NCI-H1105 treated with DMSO at 0.1 percent for 48 hours (cell line): ENCODE measurements at regions not wholly inside any gene's neighbourhood (a gene's known extent, or its start where the extent isn't known, plus 50 kb on each side); places are given as distances from the start of the nearest gene placed in this dataset.
"Not testable (repeated sequence)": the region's sequence is repeated elsewhere in the genome, so short reads cannot be mapped to it uniquely, and the experiment has no call there.

Experiments
- DNase-seq: peaks from one replicate; lab custom pipeline; 2025; lab: John Stamatoyannopoulos, UW

DNA sequence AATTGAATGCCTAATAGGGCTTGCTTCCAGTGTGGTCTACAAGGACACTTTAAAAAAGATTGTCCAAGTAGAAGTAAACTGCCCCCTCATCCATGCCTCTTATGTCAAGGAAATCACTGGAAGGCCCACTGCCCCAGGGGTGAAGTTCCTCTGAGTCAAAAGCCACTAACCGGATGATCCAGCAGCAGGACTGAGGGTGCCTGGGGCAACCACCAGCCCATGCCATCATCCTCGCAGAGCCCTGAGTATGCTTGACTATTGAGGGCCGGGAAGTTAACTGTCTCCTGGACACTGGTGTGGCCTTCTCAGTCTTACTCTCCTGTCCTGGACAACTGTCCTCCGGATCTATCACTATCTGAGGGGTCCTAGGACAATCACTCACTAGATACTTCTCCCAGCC, 411.5 kb downstream of the TENT5A start:
- DNase-seq, result no peak

DNA sequence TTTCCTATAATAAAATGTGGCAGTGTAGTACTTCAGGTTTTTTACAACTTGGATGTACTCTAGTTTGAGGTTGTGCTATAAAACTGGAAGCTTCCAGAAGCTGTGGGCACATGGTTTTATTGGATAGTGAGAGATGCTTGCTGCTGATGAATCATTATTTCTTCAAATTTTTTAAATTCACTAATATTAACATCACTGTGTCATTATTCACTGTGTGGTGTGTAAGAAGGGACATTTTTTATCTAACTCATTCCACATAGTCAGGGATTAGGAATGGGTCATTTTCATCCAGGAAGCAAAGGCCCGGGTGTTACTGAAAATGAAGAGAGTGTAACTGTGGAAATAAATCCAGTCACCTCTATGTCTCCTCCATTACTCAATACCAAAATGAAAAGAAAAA, 421.0 kb downstream of the TENT5A start:
- no peak for DNase-seq

- DNase-seq, result no peak
Measured at GRCh38 chr6:81328700-81329099, 423.8 kb downstream of the TENT5A start.

- no peak for DNase-seq
Measured at GRCh38 chr6:81326881-81327561, 425.5 kb downstream of the TENT5A start.

- DNase-seq, result no peak
Measured at GRCh38 chr6:81309811-81310210, 442.7 kb downstream of the TENT5A start.

GRCh38 chr6:81308577-81309279, 443.8 kb downstream of the TENT5A start:
- DNase-seq, result no peak

GRCh38 chr6:81307651-81308214, 444.7 kb downstream of the TENT5A start:
- no peak for DNase-seq

- DNase-seq, result no peak
Measured at GRCh38 chr6:81304466-81304865, 448.0 kb downstream of the TENT5A start.

DNA sequence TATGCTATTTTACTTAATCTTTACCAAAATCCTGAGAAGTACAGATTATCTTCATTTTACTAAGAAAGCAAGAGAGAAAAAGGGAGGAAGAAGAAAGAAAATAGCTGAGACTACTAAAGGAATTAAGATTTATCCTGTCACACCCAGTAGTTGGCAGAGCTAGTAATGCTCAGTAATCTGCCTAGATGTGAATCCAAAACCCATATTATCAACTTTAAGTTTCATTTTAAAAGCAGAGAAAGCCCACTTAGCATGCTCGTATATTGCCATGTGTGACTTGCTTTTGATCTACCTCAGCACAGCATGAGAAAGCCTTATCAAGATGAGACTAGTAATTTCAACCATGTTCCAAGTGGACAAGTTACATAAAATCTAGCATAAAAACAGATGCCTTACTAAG, 451.5 kb downstream of the TENT5A start:
- DNase-seq, result no peak

DNA sequence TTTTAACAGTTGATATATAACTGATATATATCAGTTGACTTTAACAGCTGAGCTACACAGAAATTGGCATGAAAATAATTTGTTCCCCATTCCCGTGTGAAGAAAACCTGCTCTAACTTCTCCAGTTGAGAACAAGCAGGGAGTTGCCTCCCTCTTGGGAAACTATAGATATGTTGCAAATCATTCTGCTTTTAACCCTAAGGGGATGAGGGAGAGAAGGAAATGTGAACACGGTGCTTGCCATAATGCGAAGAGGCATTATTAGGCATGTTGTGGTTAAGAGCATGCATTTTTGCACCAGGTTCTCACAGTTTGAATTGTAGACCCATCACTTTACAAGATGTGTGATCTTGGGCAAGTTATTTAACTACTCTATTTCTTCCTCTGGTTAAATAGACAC, 453.7 kb downstream of the TENT5A start:
- DNase-seq, result no peak

DNA sequence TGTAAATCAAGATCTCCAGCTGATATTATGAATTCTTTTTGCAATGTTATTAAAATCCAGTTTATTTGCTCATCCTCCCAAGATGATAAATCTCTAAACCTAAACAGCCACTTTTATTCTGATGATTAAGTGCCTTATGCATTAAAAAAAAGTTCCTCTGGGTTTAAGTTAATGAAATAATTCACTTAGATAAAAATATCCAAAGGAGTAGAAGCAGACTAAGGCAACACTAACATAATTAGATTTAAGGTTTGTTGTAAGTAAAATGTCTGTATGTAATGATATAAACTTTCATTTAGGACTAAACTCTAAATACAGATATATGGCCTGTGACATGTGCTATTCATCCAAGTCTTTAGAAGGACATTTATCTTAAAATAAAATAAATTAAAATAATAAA, 457.2 kb downstream of the TENT5A start:
- no peak for DNase-seq

DNA sequence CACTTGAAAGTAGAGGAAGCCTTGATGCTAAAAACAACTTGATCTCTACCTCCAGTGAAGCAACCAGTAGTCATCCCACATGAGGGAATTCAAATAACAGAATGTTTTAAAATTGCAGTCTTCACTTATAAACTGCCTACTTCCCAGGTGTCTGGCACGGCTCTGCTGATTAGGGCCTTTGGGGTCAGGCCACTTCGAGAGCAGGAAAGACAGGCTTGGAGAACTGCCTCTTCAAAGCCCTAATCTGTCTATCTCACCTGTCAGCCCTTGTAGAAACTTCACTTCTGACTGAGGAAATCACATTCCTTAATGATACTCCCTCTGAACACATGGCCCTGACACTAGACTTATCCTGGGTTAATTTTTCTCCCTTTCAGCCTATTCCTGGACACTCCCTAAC, 458.6 kb downstream of the TENT5A start:
- no peak for DNase-seq

DNA sequence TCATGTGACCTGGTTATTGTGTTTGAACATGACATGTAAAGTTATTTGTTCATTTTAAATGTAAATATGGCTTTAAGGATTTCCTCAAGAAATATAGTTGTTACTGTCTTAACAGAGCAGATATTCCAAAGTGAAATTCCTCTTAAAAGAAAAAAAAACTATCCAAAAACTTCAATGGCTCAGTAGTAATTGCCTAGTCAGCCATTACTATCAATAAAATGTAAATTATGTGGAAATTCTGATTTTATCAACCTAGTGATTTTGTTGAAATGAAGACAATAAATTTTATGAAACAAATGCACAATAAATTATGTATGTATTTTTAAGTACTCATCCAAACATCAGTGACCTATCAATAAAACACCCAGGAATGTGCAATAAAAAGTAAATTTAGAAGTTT, 463.3 kb downstream of the TENT5A start:
- DNase-seq, result no peak

GRCh38 chr6:81265106-81265505, 487.4 kb downstream of the TENT5A start:
- no peak for DNase-seq

GRCh38 chr6:81263531-81264168, 488.8 kb downstream of the TENT5A start:
- DNase-seq, result no peak

DNA sequence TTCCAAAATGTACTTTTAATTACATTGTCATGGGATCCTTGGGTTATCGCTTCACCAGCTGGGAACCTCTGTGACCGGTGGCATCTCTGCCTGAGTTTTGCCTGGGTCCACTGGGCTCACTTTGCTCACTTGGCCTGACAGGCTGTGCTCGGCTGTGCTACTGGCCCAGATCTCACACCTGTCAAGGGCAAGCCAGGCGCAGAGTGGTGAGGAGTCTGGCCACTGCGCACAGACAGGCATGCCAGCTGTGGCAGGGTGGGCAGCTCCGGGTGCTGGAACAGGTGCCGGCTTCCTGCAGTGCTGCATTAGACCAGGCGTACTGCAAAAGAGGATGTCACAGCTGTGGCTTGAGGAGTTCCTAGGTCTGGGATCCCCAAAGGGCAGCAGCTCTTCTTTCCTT, 489.8 kb downstream of the TENT5A start:
- DNase-seq, result no peak

- DNase-seq, result not testable (repeated sequence)
Measured at GRCh38 chr6:81256223-81256622, 496.3 kb downstream of the TENT5A start.

- no peak for DNase-seq
Measured at GRCh38 chr6:81253821-81254220, 498.7 kb downstream of the TENT5A start.

GRCh38 chr6:81252231-81252630, 500.2 kb downstream of the TENT5A start:
- no peak for DNase-seq

DNA sequence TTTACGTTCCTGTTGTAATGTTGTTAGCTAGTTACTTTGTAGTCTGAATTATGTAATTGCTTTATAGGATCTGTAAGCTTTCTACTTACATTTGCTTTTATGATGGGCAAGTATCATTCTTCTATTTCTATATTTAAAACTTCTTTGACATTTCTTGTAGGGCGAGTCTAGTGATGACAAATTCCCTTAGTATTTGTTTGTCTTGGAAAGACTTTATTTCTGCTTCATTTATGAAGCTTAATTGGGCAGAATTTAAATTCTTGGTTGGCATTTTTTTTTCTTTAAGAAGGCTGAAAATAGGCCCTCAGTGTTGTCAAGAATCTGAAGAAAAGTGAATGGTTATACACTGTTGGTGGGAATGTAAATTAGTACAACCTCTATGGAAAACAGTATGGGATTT, 506.3 kb downstream of the TENT5A start:
- DNase-seq, result no peak

DNA sequence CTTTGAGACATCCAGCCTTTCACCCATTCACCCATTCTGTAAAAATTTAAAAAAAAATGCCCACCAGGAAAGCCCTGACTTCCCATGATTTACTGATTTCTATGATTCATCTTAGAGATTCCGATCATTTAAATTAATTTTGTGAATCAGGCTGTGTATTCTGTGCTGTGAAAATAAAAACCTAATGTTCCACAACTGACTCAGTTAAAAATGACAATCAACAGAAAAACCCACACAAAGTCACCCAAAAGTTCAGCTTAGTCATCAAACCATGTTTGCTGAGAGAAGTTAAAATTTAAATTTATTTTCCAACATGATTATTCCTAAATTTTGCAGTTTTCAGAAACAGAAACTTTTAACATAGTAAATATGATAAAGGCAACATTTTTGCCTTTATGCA, 509.9 kb downstream of the TENT5A start:
- DNase-seq, result no peak

- no peak for DNase-seq
Measured at GRCh38 chr6:81241126-81242041, 511.1 kb downstream of the TENT5A start.
